NB4 (cell line): ENCODE measurements at regions not wholly inside any gene's neighbourhood (a gene's known extent, or its start where the extent isn't known, plus 50 kb on each side); places are given as distances from the start of the nearest gene placed in this dataset.

ENCODE experiments used
- POLR2A ChIP-seq: IDR thresholded peaks from 2 replicates; pipeline ENCODE4 v1.6.1; 2011; ENCODE audit warnings: mild to moderate bottlenecking; ENCODE audit not compliant: insufficient read length; ENCODE audit errors: extremely low read depth
- TF ChIP-seq, protein P1 (sequence below): IDR thresholded peaks from one replicate; pipeline ENCODE4 v1.5.1; 2012; ENCODE audit warnings: low read depth, low read length

- TF ChIP-seq, protein P1, sequence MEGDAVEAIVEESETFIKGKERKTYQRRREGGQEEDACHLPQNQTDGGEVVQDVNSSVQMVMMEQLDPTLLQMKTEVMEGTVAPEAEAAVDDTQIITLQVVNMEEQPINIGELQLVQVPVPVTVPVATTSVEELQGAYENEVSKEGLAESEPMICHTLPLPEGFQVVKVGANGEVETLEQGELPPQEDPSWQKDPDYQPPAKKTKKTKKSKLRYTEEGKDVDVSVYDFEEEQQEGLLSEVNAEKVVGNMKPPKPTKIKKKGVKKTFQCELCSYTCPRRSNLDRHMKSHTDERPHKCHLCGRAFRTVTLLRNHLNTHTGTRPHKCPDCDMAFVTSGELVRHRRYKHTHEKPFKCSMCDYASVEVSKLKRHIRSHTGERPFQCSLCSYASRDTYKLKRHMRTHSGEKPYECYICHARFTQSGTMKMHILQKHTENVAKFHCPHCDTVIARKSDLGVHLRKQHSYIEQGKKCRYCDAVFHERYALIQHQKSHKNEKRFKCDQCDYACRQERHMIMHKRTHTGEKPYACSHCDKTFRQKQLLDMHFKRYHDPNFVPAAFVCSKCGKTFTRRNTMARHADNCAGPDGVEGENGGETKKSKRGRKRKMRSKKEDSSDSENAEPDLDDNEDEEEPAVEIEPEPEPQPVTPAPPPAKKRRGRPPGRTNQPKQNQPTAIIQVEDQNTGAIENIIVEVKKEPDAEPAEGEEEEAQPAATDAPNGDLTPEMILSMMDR: no peak
- TF ChIP-seq POLR2A: no peak
These were observed 432.4 kb downstream of the RIT2 start for GRCh38 chr18:42683094-42683493.
